Neural progenitor cell (in vitro differentiated cells): ENCODE measurements at regions not wholly inside any gene's neighbourhood (a gene's known extent, or its start where the extent isn't known, plus 50 kb on each side); places are given as distances from the start of the nearest gene placed in this dataset.

Source experiments
- DNase-seq: peaks from one replicate; pipeline ENCODE4 v3.0.0-alpha.2; 2016; ENCODE audit warnings: low spot score
- H2AFZ ChIP-seq: fragments of 200-600 bp; sonication (generic); replicated peaks from 2 replicates; pipeline ENCODE4 v1.6.1; 2016; ENCODE audit warnings: antibody characterized with exemption
- H3F3A ChIP-seq: fragments of 200-600 bp; sonication (generic); 2 replicates; pipeline ENCODE4 v1.6.1; 2016; ENCODE audit warnings: antibody characterized with exemption, low read depth
- H3K27ac ChIP-seq: fragments of 200-600 bp; sonication (generic); 2 replicates; pipeline ENCODE4 v1.5.1; 2016; ENCODE audit warnings: mild to moderate bottlenecking
- H3K27me3 ChIP-seq: fragments of 200-600 bp; sonication (generic); 2 replicates; pipeline ENCODE4 v1.6.1; 2016; ENCODE audit warnings: mild to moderate bottlenecking, moderate library complexity
- H3K36me3 ChIP-seq: fragments of 200-600 bp; sonication (generic); 2 replicates; pipeline ENCODE4 v1.5.1; 2016
- H3K4me1 ChIP-seq: fragments of 200-600 bp; sonication (generic); 2 replicates; pipeline ENCODE4 v1.6.1; 2016; ENCODE audit warnings: mixed run types
- H3K4me2 ChIP-seq: fragments of 200-600 bp; sonication (generic); 2 replicates; pipeline ENCODE4 v1.6.1; 2016
- H3K4me3 ChIP-seq: fragments of 200-600 bp; sonication (generic); 2 replicates; pipeline ENCODE4 v1.5.1; 2016
- H3K79me2 ChIP-seq: fragments of 200-600 bp; sonication (generic); 2 replicates; pipeline ENCODE4 v1.6.1; 2016; ENCODE audit warnings: low read depth
- H3K9ac ChIP-seq: fragments of 200-600 bp; sonication (generic); 2 replicates; pipeline ENCODE4 v1.6.1; 2016
- H3K9me3 ChIP-seq: fragments of 200-600 bp; sonication (generic); 2 replicates; pipeline ENCODE4 v1.5.1; 2016; ENCODE audit warnings: low read depth
- H4K20me1 ChIP-seq: fragments of 200-600 bp; sonication (generic); 2 replicates; pipeline ENCODE4 v1.6.1; 2016; ENCODE audit warnings: low read depth
- H3K27ac Mint-ChIP-seq: 3 replicates; pipeline ENCODE4 v1.8.0; 2021; ENCODE audit warnings: mixed read lengths
- H3K27me3 Mint-ChIP-seq: 2 replicates; pipeline ENCODE4 v1.8.0; 2022; ENCODE audit warnings: low read depth, mild to moderate bottlenecking, inconsistent platforms, moderate library complexity, mixed read lengths; ENCODE audit not compliant: insufficient read depth
- H3K36me3 Mint-ChIP-seq: 3 replicates; pipeline ENCODE4 v1.8.0; 2021; ENCODE audit warnings: mixed read lengths
- H3K4me1 Mint-ChIP-seq: 3 replicates; pipeline ENCODE4 v1.8.0; 2021; ENCODE audit warnings: mixed read lengths
- H3K4me3 Mint-ChIP-seq: 3 replicates; pipeline ENCODE4 v1.8.0; 2021; ENCODE audit warnings: mild to moderate bottlenecking, moderate library complexity, mixed read lengths
- H3K9me3 Mint-ChIP-seq: 3 replicates; pipeline ENCODE4 v1.8.0; 2020; ENCODE audit warnings: mixed read lengths
- EZH2 ChIP-seq: fragments of 200-600 bp; sonication (generic); IDR thresholded peaks from 2 replicates; pipeline ENCODE4 v1.6.1; 2017; ENCODE audit warnings: antibody characterized with exemption, mild to moderate bottlenecking, moderate library complexity
- EZH2phosphoT487 ChIP-seq: fragments of 200-600 bp; sonication (generic); IDR thresholded peaks from 2 replicates; pipeline ENCODE4 v1.6.1; 2017; ENCODE audit warnings: antibody characterized with exemption
- TF ChIP-seq, protein P1 (sequence below): fragments of 200-600 bp; sonication (generic); IDR thresholded peaks from 2 replicates; pipeline ENCODE4 v1.5.1; 2017; ENCODE audit warnings: antibody characterized with exemption, mild to moderate bottlenecking

DNA sequence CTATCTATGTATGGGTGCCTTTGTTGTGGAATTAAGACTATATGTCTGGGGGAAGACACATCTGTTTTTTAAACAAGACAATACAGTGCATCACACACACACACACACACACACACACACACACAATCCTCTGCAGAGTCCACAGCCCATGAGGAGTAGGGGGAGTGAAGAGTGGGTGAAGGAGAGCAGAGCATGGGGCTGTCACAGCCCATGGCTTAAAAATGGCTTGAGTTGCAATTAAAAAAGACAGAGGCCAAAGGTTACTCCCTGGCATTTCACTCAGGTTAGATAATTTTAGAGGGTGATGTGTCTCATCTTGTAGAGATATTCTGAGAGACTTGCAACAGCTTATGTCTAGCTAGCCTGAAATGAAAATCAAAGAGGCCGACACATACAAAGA is 176.5 kb upstream of the PLXNA2 start:
- no peak overlapping the region for H3K4me2 ChIP-seq
- no peak overlapping the region for H3K9ac ChIP-seq
- H3K79me2 ChIP-seq: no peaks in the 10 kb centered on the region
- H3K4me3 Mint-ChIP-seq: no peak overlapping the region
- no peak overlapping the region for H3K4me3 ChIP-seq
- no peak overlapping the region for H2AFZ ChIP-seq
- no peak overlapping the region for H3K27ac ChIP-seq
- TF ChIP-seq EZH2phosphoT487: no peak
- no peak for TF ChIP-seq EZH2
- TF ChIP-seq, protein P1, sequence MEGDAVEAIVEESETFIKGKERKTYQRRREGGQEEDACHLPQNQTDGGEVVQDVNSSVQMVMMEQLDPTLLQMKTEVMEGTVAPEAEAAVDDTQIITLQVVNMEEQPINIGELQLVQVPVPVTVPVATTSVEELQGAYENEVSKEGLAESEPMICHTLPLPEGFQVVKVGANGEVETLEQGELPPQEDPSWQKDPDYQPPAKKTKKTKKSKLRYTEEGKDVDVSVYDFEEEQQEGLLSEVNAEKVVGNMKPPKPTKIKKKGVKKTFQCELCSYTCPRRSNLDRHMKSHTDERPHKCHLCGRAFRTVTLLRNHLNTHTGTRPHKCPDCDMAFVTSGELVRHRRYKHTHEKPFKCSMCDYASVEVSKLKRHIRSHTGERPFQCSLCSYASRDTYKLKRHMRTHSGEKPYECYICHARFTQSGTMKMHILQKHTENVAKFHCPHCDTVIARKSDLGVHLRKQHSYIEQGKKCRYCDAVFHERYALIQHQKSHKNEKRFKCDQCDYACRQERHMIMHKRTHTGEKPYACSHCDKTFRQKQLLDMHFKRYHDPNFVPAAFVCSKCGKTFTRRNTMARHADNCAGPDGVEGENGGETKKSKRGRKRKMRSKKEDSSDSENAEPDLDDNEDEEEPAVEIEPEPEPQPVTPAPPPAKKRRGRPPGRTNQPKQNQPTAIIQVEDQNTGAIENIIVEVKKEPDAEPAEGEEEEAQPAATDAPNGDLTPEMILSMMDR: no peak
- no peaks in the 10 kb centered on the region for H3K36me3 Mint-ChIP-seq
- H3K27ac Mint-ChIP-seq: no peak overlapping the region
- H3K36me3 ChIP-seq: no peaks in the 10 kb centered on the region
- H3K27me3 ChIP-seq: no peaks in the 10 kb centered on the region
- H3K4me1 ChIP-seq: peaks cover 14% of the 10 kb centered on the region
- H4K20me1 ChIP-seq: no peaks in the 10 kb centered on the region
- no peaks in the 10 kb centered on the region for H3K4me1 Mint-ChIP-seq
- H3F3A ChIP-seq: peaks cover 4% of the 10 kb centered on the region
- no peak for DNase-seq
- peaks cover 2% of the 10 kb centered on the region for H3K9me3 Mint-ChIP-seq
- H3K9me3 ChIP-seq: no peaks in the 10 kb centered on the region
- H3K27me3 Mint-ChIP-seq: peaks cover 5% of the 10 kb centered on the region

DNA sequence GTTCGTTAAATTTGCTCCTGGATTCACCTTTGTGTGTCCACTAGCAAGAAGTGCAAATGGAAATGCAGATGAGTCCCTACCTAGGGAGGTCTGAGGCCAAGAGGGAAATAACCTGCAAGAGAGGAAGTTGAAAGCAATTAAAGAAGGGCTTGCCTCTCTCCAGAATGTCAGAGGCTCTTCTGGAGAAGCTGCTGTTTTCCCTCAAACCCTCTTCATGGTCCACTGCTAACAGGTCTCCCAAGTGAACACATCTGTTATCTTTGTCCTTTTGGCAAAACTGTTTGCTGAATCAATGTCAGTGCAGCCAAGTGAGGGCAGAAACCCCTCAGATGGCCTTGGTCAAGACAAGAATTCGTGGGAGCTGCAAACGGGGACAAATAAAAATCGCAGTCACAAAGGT is 177.3 kb upstream of the PLXNA2 start:
- Mint-ChIP-seq H3K9me3 (peaks cover 2% of the 10 kb centered on the region), H3K4me3 (no peak overlapping the region), H3K27me3 (peaks cover 5% of the 10 kb centered on the region), H3K4me1 (no peaks in the 10 kb centered on the region), H3K36me3 (no peaks in the 10 kb centered on the region), H3K27ac (no peak overlapping the region)
- TF ChIP-seq EZH2 (no peak), EZH2phosphoT487 (no peak)
- TF ChIP-seq, protein P1: no peak
- no peak overlapping the region for H3K27ac ChIP-seq
- no peak overlapping the region for H3K4me3 ChIP-seq
- H2AFZ ChIP-seq: peak overlapping the region; percentile 42
- no peaks in the 10 kb centered on the region for H3K36me3 ChIP-seq
- H3K4me1 ChIP-seq: peaks cover 14% of the 10 kb centered on the region
- H3K9ac ChIP-seq: no peak overlapping the region
- H3K79me2 ChIP-seq: no peaks in the 10 kb centered on the region
- no peak for DNase-seq
- no peak overlapping the region for H3K4me2 ChIP-seq
- no peaks in the 10 kb centered on the region for H3K27me3 ChIP-seq
- H3F3A ChIP-seq: peaks cover 4% of the 10 kb centered on the region
- H3K9me3 ChIP-seq: no peaks in the 10 kb centered on the region
- no peaks in the 10 kb centered on the region for H4K20me1 ChIP-seq

DNA sequence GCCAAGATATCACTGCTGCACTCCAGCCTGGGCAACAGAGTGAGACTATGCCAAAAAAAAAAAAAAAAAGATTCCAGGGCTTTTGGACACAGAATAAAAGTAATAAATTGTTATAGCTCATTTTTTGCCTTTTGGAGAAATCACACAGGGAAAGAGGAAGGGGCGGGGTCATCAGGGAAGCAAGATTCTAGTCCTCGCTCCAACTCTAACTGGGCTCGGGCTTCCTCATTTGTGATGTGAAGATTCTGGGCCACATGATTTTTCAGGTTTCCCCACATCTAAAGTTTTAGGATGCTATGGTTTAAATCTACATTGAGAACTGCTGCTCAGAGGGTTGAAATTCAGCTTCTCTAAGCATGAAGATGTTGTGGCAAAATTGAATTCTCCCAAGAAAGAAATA is 179.3 kb upstream of the PLXNA2 start:
- Histone ChIP-seq H3K27ac (no peak overlapping the region), H3K4me3 (no peak overlapping the region), H3K4me1 (peaks cover 8% of the 10 kb centered on the region), H3K9ac (no peak overlapping the region), H2AFZ (no peak overlapping the region), H3F3A (peaks cover 4% of the 10 kb centered on the region), H4K20me1 (no peaks in the 10 kb centered on the region), H3K27me3 (no peaks in the 10 kb centered on the region), H3K79me2 (no peaks in the 10 kb centered on the region), H3K36me3 (no peaks in the 10 kb centered on the region), H3K4me2 (no peak overlapping the region), H3K9me3 (no peaks in the 10 kb centered on the region)
- H3K4me1 Mint-ChIP-seq: no peaks in the 10 kb centered on the region
- peaks cover 2% of the 10 kb centered on the region for H3K9me3 Mint-ChIP-seq
- no peak for DNase-seq
- no peak overlapping the region for H3K4me3 Mint-ChIP-seq
- TF ChIP-seq, protein P1: no peak
- no peaks in the 10 kb centered on the region for H3K36me3 Mint-ChIP-seq
- no peaks in the 10 kb centered on the region for H3K27me3 Mint-ChIP-seq
- no peak overlapping the region for H3K27ac Mint-ChIP-seq

DNA sequence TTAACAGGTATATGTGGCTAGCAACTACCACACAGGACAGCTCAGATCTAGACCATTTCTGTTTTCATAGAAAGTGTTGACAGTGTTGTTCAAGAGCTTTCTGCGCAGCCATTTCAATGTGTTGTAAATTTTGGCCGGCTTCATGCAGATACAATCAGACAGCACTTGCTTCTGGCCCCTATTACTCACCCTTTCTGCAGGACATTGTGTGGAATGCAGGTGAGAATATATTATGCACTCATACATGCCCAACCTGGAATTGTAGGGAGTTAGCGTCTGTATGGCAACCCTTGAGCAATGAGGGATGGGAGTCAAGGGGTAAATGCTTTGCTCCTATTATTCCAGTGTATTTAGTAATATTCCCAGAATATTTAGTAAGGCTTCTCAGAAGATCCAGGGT is 180.9 kb upstream of the PLXNA2 start:
- peaks cover 11% of the 10 kb centered on the region for H3K4me1 ChIP-seq
- H3K4me2 ChIP-seq: no peak overlapping the region
- no peak overlapping the region for H2AFZ ChIP-seq
- H3K9me3 Mint-ChIP-seq: peaks cover 2% of the 10 kb centered on the region
- no peaks in the 10 kb centered on the region for H3K27me3 Mint-ChIP-seq
- DNase-seq: no peak
- H3K27ac Mint-ChIP-seq: no peak overlapping the region
- H3K4me3 ChIP-seq: no peak overlapping the region
- TF ChIP-seq, protein P1: no peak
- no peak for TF ChIP-seq EZH2
- no peak for TF ChIP-seq EZH2phosphoT487
- H3K4me1 Mint-ChIP-seq: peaks cover 6% of the 10 kb centered on the region
- no peak overlapping the region for H3K27ac ChIP-seq
- H3K36me3 ChIP-seq: no peaks in the 10 kb centered on the region
- H3K36me3 Mint-ChIP-seq: no peaks in the 10 kb centered on the region
- no peaks in the 10 kb centered on the region for H3K9me3 ChIP-seq
- H3K27me3 ChIP-seq: no peaks in the 10 kb centered on the region
- no peaks in the 10 kb centered on the region for H3K79me2 ChIP-seq
- no peak overlapping the region for H3K4me3 Mint-ChIP-seq
- H4K20me1 ChIP-seq: no peaks in the 10 kb centered on the region
- no peak overlapping the region for H3K9ac ChIP-seq
- peaks cover 6% of the 10 kb centered on the region for H3F3A ChIP-seq
